Mesenteric fat pad (tissue), 1 donor: ENCODE measurements at regions not wholly inside any gene's neighbourhood (a gene's known extent, or its start where the extent isn't known, plus 50 kb on each side); places are given as distances from the start of the nearest gene placed in this dataset.

Experiments used
- DNase-seq: peaks from one replicate; pipeline ENCODE4 v3.0.0-alpha.2; 2020; ENCODE audit warnings: low spot score
- donor health status: DM: yes; HTN: yes; CAD: no.

- no peak for DNase-seq
Observed at GRCh38 chr10:31263903-31264302, 55.1 kb upstream of the ZEB1 start.

GRCh38 chr10:31268444-31269303 is 50.3 kb upstream of the ZEB1 start:
- no peak for DNase-seq
